Hindlimb muscle (tissue), 1 donor: ENCODE measurements at regions not wholly inside any gene's neighbourhood (a gene's known extent, or its start where the extent isn't known, plus 50 kb on each side); places are given as distances from the start of the nearest gene placed in this dataset.
"Not testable (repeated sequence)": the region's sequence is repeated elsewhere in the genome, so short reads cannot be mapped to it uniquely, and the experiment has no call there.

Experiments used
- DNase-seq: peaks from one replicate; pipeline ENCODE4 v3.0.0-alpha.2; 2013

DNA sequence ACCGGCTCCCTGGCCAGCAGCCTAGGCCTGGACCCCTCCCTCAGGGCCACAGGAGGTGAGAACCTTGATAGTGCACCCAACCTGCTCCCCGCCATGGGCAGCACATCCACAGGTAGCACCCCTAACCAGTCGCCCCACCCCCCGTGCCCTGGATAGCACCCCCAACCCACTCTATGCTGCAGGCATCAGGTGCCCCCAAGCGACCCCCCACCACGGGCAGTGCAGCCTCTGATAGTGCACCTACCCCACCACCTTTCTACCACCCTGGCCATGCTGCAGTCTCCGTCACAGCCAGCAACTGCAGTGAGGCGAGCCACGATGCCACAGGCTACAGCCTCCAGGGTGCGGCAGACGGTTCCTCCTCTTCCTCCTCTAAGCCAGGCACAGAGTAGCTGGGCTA, 55.6 kb downstream of the SOWAHC start:
- DNase-seq: no peak

GRCh38 chr2:109670556-109671411, 56.6 kb downstream of the SOWAHC start:
- DNase-seq: no peak

GRCh38 chr2:109674894-109675534, 60.9 kb downstream of the SOWAHC start:
- DNase-seq: no peak

DNA sequence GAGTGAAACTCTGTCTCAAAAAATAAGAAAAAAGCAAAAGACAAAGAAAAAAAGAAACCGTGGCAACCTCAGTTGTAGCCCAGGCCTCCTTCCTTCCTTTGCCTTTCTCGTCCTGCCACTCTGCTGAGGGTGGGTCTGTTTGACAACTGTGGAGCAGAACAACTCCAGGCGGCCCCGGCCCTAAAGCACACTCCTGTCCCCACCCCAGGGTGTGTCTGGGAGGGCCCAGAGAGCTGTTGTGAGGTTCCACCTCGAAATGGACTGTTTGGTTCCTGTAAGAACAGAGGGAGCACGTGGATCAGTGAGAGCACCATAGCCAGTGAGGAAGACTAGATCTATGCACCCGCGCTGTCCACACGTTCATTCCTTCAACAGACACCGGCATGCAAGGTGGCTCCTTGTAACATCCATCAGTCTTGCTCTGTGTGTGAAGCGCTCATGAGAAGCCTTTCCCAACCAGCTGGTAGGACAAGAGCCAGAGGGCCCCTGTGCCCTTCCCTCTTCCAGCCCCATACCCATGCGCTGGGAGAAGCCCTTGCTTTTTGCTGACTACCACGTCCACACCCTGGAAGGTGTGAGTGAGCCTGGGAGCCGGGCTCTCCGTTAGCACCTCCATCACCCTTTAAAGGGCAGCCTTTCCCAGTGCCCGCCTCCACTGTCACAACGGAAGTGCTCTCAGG, 61.6 kb downstream of the SOWAHC start:
- no peak for DNase-seq

- DNase-seq: no peak
Observed at GRCh38 chr2:109676346-109676902, 62.3 kb downstream of the SOWAHC start.

DNA sequence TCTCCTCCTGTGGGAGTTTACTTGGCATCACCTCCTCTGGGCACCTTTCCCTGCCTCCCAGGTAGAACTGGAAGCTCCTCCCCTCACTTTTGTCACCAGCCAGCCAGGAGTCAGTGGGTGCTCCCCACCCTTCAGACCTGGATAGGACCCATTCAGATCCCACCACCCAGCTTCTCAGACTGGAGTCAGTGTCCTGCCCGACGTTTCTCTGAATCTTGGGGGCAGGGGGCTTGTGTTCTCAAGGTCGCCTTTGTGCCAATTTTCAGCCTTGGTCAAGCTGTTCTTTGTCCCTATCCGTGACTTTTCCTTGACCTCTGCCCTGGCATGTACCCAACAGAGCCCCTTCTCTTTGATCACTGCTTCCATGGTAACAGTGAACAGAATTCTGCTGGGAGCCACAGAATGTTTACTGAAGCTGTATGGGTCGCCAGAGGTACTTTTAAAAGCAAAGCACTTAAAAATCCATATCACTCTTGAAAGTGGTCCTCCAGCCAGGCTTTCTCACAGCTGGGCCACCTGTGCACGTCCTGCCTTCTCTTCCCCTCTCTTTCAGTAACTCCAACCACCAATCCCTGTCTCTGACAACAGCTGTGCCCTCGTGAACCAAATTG, 63.1 kb downstream of the SOWAHC start:
- DNase-seq: not testable (repeated sequence)

GRCh38 chr2:109677835-109678580, 63.8 kb downstream of the SOWAHC start:
- no peak for DNase-seq

GRCh38 chr2:109678724-109679201, 64.6 kb downstream of the SOWAHC start:
- not testable (repeated sequence) for DNase-seq

GRCh38 chr2:109679225-109679624, 65.1 kb downstream of the SOWAHC start:
- no peak for DNase-seq

DNA sequence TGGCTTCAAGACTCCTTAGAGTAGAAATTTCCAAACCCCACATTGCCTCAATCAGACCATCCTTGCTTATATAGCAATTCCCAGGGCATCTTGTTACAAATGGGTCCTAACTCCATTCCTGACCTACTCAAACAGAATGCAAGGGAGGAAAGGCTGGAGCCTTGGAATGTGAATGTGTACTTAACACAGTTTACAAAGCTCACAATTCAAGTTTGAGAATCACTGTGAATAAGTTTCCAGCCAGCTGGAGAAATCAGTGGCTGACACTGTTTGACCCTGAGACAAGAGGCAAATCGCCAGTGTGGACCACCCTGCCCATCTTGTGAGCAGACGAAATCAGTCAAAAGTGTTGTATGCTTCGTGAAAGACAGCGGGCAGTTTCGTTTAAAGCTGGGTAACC, 65.5 kb downstream of the SOWAHC start:
- DNase-seq: no peak

DNA sequence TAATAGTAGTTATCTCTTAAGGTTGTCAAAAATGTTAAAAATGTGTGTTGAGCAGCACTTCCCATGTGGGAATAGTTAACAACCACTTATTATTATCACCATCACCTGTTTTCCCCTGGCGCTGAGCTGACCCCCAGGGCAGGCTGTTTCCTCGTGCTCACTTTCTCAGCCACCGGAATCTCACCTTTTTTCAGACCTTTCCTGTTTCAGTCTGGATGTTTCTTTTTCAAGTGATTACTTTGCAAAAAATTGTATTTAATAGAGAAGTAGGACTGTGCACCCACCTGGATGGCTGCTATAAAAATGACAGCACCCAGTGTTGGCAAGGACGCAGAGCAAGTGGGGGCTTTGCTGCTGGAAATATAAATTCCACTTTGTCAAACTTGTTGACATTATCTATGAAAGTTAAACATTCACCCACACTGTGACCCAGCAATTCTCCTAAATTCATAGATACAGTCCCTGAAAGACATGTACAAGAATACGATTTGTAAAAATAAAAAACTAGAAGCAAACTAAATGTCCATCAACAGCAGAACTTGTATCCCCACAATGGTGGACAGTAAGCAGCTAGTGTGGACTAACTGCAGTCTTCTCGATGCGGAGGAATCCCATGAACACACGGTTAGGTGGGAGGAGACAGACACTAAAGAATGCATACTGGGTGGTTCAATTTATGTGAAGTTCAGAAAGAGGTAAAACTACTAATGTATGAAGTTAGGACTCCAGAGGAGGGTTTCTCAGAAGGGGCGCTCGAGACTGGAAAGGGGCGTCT, 66.5 kb downstream of the SOWAHC start:
- no peak for DNase-seq

DNA sequence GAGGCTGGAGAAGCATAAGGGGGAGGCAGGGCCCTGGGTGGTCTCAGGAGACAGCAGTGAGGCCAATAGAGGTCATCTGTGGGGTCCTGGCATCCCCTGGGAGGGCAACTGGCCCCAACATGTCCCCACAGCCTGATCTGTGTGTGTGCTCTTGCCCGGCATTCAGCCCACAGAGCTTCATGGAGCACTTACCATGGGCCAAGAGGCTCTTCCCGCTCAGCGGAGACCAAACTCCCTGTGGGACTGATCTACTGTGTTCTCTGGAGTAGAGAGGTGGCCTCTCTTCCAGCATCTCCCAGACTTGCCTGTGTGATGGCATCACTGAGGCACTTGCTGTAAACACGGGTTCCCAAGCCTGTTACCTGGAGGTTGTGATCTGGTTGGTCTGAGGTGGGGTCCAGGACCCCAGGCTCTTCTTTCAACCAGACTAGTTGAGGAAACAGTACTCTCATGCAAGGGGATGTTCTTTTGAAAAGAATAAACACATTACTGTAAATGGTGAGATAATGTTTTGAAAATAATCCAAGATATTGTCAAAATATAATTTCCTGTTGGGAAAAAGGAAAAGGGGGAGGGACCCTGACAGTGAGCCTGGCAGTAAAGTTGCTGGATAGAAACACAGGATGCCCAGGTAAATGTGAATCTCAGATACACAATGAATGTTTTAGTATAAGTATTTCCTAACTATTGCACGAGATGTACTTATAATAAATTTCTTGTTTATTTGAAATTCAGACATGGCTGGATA, 67.6 kb downstream of the SOWAHC start:
- no peak for DNase-seq

GRCh38 chr2:109683452-109683851, 69.3 kb downstream of the SOWAHC start:
- no peak for DNase-seq

DNA sequence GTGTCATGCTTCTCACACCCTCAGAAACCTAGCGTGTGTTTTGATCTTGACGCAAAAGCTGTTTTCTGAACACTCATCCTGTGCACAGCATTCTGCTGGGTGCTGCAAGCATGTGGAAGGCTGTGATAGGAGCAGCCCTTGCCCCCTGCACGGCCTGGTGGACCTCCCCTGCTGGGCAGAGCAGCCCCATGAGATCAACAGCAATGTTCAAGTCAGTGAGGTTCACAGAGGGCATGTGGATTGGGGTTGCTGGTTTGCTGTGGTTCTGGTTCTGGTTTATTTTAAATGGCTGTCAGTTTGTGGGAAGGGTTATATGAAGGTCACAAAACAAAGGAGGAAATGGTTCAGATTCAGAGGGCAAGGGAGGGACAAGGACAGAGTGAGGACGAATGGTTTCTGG, 71.3 kb downstream of the SOWAHC start:
- no peak for DNase-seq

- DNase-seq: no peak
Observed at GRCh38 chr2:109686921-109687320, 72.8 kb downstream of the SOWAHC start.

DNA sequence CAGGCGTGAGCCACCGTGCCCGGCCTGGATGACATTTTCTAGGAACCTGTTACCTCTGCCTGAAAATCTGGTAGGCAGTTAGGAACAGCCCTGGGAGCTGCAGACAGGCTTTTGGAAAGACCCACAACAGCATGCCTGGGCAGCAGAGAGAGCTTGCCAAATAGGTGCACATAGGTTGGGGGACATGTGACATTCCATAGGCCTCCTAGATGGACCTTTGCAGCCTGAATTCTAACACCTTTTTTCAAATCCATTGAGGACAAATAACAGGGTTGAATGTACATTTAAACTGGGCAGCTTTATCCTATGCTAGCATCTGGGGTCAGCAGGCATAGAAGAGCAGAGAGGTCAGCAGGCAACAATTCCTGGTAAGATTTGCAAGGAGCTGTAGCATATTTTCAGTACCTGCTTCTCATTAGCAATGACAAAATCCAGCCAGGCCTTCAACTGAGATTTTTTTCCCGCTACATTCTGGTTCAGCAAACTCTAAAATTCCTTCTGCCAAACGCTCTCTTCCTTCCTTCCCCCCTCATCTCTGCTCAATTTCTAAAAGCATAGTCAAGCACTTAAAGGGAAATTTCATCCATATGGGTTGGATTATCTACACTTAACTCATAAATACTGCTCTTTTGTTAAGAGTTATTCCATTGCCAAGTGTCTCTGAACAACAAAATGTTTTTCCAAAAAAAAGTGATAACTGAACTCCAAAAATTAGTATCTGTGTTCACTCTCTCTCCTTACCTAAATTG, 75.2 kb downstream of the SOWAHC start:
- peak; percentile 47 for DNase-seq

DNA sequence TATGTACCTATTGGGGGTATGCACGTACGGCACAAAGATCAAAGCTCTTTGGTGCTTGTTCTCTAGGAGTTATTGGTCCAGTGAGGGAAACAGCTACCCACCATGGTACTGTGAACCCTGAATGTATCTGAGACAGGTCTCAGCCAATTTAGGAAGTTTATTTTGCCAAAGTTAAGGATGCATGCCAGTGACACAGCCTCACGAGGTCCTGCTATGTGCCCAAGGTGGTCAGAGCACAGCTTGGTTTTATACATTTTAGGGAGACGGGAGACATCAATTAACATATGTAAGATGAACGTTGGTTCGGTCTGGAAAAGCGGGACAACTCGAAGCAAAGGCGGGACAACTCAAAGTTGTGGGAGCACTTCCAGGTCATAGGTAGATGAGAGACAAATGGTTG, 75.8 kb downstream of the SOWAHC start:
- no peak for DNase-seq

GRCh38 chr2:109690457-109690821, 76.3 kb downstream of the SOWAHC start:
- DNase-seq: no peak

- DNase-seq: peak; percentile 32
Observed at GRCh38 chr2:109690822-109691541, 76.8 kb downstream of the SOWAHC start.
